Stimulated activated CD4-positive, alpha-beta T cell treated with anti-CD3 and anti-CD28 coated beads, TNF-alpha, amount 100 ng/mL, for 1 hour (primary cell): ENCODE measurements at regions not wholly inside any gene's neighbourhood (a gene's known extent, or its start where the extent isn't known, plus 50 kb on each side); places are given as distances from the start of the nearest gene placed in this dataset.
"Not testable (repeated sequence)": the region's sequence is repeated elsewhere in the genome, so short reads cannot be mapped to it uniquely, and the experiment has no call there.

Source experiments
- DNase-seq, 3 donors: peaks; one replicate each; pipeline ENCODE4 v3.0.0-alpha.2; 2020; ENCODE audit warnings: low read depth in 3 of 3, low spot score in 1 of 3

DNA sequence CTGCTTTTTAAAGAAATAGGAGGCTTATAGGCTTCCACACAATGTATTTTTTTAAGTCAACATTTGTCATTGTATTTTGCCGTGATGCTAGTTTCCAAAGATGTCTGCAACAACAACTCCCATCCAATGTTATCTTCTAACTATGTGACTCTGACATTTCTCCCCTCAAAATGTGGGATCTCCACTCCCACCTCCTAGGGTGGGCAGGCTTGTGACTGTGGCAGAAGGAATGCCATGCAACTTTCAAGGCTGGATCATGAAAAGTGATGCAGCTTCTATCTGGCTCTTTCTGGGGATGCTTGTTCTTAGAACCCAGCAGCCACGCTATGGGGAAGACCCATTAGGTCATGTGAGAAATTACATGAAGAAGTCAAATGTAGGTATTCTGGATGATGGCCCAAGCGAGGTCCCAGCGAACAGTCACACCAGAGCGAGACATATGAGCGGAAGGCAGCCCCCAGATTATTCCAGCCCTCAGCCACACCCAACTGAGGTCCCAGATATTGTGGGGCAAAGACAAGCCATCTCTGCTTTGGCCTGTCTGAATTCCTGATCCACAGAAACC is 124.3 kb downstream of the BDH1 start:
- DNase-seq: no peak

DNA sequence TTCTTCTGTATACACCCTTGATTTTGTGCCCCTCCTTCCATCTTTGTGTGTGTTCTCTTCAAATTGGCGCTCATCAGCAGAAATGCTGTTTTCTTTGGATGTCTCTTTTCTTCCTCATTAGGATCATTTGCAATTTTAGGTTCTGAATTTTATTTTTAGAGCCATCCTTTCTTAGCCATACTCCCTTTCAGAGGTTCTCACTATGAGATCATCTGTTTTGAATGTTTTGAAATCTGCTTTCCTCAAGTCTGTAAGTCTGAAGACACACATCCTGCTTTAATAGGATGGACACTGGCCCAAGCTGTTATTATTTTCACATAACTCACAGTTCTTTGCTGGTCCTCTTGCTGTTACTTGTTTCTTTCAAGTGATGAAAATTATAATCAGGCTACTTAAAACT is 124.8 kb downstream of the BDH1 start:
- DNase-seq: no peak

DNA sequence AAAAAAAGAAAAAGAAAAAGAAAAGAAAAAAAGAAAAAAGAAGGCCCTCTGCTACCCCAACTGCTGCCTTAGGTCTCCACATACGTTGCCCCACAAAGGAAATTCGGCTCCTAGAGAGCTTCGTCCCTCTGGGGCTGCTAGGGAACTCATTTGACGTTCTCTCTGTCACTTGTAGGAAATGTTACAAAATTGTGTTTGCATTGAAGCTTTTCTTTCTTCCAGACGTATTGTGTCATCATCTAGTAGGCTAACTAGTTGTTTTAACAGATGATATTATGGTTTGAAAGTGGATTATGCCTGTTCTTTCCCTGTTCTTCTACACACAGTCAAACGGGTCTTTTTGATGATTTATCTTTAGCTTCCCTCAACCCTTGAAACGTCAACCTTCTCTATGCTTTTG is 125.3 kb downstream of the BDH1 start:
- no peak for DNase-seq

DNA sequence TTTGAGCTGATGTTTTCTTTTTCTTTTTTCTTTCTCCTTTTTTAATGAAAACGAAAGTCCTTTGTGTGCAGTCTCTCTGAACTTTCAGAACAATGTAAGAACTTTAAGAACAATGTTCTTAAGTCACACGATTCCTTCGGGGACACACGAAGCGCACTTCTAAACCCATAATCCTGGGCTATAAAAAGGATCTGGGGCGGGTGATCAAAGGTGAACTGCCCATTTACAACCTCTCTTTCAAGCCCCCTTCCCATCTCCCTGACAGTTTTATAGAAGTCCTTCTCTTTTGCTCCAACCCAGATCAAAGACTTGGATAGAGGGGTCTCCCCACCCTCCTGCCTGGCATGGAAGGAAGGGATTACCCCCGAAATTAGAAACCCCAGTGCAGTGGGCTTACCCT is 126.8 kb downstream of the BDH1 start:
- DNase-seq: no peak

DNA sequence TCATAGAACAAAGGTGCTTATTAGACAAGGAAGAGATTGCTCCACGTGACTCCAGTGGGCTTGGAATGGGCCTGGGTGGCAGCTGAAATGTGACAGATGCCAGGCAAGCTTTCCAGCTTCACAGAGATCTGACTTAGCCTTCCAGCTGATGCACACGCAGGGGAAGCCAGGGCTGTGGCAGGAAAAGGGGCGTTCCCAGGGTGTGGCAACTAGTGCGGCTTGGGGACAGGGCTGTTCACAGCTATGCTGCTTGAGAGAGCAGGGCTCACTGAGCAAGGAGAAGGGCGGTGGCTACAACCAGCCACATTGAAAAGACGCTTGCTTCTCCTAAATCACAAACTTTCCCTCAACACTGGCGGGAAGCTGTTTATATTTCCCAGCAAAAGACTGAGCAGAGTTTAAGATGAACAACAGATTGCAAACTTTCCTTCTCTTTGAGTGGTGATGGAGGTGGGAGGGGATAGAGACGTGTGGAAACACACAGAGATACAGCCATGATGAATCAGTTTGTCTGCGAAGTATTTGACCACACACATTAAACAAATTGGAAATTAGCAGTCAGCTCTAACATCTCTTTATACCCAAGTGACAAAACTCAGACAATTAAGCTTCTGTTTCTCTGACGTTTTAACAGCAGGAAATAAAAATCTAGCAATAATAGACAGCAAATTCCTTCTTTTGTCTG is 127.5 kb downstream of the BDH1 start:
- peak in 1 of 3 donors; percentile 5 for DNase-seq

DNA sequence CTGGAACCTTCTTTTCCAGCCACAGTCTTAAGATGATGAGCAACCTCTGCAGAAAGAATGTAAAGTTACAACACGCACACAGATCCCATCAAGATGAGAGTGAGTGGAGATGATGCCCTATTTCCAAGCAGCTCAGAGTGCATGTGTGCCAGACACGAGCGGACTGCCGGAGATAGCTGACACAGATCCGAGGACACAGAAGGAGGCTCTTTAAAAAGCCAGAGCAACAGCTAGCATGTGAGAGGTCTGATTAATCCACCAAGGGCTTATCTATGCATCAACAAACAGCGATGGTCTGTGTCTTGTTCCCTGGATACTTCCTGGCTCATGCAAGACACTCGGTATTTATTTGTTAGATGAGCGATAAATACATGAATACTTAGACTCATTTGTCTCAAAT is 128.6 kb upstream of the DLG1 start:
- no peak for DNase-seq

DNA sequence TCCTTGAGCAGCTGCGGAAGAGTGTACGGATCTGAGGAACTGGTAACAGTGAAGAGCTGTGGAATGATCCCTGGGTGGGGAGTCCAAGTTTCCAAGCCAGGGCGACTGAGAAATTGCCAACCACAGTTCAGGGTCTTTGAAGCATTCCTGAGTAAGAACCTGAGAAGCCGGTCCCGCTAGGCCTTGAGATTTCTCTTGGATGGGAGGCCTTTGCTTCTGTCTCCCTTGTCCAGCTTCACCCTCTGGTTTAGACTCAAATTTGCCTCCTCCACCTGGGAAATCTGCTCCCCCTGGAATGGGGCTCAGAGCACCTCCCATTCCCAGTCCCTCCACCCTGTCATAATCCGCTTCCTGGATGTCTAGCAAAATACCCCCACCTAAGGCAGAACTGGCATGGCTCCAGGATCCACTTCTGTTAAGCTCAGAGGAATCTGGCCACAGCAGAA is 127.7 kb upstream of the DLG1 start:
- DNase-seq: no peak

DNA sequence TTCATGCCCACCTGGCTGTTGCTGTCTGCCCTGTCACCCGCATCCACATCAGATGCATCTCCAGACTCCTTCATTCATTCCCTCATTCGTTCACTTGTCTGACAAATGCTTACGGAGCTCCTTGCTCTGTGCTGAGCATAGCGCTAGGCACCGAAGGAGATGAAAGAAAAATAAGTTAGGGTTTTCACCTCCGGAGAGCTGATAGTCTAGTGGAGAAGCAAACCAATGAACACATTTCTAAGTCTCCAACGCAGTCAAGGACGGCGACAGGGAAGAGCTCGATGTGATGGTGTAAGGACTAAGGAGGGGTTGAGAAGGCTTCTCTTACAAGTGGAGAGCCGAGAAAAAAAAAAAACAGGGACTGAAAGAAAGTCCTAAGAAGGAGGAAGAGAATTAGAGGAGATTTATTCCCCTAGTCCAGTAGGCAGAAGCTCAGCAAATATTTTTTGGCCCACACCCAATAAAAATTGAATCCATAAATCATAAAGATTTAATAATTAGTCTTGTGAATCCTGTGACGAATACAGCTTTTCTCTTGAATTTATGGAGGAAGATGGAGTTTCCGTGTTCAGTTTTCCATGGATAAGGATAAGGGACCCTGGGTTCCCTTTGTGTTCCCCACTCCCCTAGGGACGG is 127.2 kb upstream of the DLG1 start:
- no peak for DNase-seq

DNA sequence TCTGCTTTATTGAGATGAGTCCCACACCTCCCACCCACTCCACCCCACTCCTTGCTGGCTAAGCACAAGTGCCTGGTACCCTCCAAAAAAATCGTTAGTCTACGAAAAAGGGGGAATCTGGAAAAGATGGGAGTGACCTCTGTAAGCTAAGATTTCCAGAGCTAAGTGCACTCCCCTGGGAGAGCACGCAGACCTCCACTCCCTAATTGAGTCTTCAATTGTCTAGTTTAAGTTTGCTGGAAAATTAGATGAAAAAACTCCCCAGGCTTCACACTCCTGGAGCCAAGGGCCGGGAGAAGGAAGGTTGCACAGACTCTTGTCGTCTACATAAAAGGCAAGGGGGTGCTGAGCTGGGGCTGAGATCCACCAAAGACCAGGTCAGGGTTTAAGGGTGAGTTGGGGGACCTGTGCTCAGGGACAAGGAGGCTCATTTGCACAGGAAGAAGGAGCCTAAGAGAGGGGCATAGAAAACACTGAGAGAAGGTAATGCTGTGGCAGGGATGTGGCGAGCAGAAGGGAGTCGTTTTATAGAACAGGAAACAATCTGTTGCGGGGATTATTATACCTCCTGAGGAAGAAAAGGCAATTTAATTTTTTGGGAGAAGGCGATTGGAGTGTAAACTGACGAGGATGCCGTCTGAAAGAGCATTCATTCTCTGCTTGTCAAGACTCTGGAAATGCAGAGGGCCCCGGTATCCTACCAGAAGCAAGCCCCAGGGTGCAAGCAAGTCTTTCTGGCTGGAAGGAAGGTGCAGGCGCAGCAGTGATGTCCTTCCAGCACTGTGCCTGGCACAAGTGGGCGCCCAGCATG is 126.5 kb upstream of the DLG1 start:
- DNase-seq: no peak

DNA sequence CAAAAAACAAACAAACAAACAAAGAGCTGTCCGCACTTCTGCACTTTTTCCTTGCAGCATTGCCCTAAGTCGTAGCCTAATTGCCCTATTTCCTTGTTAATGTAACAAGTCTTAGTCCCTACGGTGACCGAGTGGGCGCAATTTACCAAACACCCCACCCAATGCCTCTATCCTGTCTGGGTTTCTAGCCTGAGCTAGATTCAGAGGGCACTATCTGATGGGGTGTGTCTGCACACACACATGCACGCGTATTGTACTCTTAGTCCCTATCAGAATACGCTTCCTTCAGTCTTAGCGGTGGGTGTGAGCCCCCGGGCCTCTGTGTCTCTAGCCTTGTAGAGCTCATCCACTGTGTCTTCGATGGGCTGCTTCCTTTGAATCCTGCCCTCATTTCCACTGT is 125.9 kb upstream of the DLG1 start:
- no peak for DNase-seq

DNA sequence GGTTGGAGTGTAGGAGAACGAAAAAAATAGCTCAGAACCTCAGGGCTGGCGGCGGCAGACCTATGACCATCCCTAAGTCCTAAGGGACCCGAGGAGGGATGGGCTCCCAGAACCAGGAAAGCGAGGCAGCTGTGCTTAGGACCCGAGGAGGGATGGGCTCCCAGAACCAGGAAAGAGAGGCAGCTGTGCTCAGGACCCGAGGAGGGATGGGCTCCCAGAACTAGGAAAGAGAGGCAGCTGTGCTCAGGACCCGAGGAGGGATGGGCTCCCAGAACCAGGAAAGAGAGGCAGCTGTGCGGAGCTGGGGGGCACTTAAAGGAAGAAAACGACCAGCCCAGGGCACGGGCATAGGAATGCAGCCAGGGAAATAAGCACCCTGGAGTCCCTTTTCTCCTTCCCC is 125.0 kb upstream of the DLG1 start:
- DNase-seq: no peak

DNA sequence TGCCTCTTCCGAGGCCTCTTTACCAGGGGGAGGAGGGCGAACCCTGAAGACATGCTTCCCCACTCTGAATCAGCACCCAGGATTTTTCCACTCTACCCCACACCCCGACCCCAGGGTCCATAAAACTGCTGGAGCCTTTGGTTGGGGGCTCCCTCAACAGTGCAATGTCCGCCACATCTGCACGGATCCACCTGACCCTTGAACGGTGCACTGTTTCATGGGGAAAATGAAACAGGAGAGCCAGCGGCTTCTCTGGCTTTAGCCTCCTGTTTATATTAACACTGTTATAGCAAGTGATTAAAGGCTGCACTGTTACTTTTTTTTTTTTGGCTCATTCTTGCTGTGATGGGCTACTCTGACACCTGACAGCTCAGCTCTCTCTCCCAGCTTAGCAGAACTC is 124.1 kb upstream of the DLG1 start:
- DNase-seq: no peak

DNA sequence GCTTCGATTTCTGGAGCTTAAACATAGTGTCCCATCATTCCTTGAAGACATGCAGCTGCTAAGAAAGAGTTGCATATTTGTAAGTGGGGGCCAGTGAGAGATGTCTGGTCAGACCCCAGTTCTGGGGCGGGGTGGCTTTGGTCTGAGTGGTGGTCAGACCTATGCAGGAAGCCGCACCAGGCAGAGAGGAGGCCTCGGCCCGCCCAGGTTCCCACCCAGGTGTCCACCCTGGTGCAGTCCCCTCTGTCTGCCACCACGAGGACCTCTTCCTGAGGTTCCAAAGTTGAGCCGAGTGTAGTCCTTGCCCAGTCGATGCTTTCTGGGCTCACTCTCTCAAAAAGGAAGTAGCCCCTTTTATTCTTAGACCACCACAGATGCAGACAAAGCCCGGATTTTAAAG is 122.6 kb upstream of the DLG1 start:
- no peak for DNase-seq

DNA sequence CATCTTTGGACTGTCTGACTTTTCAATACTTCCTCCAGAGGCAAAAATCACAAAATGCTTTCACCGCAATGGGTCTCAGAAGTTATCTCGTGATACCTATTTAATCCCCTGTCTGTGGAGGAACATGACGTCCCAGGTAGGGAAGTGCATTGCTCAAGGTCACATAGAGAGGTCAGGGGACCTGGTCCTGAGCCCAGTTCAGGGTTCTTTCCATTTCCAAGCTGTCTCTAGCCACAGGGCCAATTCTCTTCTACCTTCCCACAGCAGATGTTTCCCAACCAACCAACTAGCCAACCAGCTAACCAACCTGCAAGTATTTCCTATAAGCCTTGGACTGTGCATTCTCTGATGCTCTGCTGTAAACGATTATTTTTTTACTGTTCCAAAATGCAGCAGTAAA is 122.2 kb upstream of the DLG1 start:
- no peak for DNase-seq

DNA sequence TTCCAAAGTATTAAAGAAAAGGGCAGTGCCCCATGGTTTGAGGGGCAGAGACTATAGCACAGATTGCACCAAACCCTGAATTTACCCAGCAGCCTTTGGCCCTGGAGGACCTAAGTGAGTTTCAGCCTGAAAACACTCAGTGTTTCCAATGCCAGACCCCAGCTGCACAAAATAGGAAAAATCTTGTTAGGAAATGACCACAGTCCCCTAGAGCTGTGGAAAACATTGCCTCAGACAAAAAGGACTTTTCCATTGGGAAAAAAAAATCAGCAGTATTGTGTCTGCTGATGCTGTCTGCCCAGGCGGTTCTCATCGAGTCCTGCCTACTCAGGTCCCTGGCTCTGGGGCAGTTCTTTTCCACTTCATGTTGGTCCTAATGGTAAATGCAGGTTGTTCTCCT is 121.7 kb upstream of the DLG1 start:
- DNase-seq: no peak

DNA sequence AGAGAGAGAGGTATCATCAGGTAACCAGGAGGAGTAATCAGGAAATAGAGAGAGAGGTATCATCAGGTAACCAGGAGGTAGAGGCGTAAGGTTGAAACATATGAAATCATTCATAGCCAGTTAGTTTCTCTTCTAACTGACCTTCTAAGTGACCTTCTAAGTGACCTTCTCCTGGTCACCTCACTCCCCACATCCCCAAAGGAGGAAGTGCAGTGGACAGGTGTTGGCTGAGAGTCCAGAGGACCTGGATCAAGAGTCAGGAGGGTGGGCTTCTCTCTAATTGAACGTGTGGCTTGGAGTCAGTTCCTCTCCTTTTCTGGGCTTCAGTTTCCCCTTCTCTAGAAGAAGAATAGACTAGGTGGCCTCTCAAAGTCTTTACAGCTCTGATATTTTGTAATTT is 121.3 kb upstream of the DLG1 start:
- DNase-seq: no peak

DNA sequence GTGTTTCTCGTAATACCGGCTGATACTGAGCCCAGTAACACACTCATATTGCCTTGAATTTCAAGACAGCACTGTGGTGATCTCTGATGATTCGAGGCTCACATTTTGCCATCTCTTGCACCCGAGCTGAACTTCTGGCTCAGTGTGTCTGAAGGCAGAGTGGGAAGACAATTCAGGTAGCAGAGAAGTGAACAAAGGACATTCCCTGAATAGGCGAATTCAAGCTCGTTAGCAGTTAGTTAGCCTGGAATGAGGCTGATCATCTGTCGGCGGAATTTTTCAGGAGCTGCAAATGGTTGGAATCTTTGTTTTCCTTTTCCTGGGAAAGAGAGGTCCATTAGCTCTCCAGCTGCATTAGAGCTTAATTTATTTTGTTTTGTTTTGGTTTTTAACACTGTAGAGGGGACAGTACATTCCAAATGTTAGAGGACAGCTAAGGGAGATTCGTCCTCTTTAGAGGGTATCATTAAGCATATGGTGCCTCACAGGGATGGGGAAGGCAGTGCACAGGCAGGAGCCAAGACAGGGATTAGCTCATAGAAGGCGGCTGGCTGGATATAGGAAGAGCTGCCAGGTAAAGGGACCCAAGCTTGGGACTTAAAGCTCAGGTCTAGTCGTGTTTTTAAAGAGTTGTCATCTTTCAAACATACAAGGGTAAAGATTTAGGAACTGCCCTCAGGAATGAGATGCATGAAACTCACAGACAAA is 119.7 kb upstream of the DLG1 start:
- no peak for DNase-seq

DNA sequence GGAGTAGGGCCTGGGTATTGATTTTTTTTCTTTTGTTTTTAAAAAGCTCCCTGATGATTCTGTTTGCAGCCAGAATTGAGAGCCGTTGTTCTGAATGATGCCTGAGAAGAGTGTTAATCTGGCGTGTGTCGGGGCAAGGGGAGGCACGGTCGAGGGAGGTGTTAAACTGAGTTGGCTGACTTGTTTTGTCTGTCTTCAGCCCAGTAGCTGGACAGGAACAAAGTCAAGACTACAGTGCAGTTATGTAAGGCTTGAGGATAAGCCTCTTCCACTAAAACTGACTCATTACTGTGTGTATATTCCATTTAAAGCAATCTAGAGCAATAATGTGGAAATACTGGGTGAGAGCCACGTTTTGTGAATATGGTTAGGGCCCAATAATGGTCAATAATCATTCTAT is 119.0 kb upstream of the DLG1 start:
- no peak for DNase-seq

DNA sequence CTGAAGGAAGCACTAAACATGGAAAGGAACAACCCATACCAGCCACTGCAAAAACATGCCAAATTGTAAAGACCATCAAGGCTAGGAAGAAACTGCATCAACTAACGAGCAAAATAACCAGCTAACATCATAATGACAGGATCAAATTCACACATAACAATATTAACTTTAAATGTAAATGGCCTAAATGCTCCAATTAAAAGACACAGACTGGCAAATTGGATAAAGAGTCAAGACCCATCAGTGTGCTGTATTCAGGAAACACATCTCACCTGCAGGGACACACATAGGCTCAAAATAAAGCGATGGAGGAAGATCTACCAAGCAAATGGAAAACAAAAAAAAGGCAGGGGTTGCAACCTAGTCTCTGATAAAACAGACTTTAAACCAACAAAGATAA is 113.5 kb upstream of the DLG1 start:
- DNase-seq: not testable (repeated sequence)

DNA sequence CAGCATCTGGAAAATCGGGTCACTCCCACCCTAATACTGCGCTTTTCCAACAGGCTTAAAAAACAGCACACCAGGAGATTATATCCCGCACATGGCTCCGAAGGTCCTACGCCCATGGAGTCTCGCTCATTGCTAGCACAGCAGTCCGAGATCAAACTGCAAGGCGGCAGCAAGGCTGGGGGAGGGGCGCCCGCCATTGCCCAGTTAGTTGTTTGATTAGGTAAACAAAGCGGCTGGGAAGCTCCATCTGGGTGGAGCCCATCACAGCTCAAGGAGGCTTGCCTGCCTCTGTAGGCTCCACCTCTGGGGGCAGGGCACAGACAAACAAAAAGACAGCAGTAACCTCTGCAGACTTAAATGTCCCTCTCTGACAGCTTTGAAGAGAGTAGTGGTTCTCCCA is 111.8 kb upstream of the DLG1 start:
- not testable (repeated sequence) for DNase-seq

DNA sequence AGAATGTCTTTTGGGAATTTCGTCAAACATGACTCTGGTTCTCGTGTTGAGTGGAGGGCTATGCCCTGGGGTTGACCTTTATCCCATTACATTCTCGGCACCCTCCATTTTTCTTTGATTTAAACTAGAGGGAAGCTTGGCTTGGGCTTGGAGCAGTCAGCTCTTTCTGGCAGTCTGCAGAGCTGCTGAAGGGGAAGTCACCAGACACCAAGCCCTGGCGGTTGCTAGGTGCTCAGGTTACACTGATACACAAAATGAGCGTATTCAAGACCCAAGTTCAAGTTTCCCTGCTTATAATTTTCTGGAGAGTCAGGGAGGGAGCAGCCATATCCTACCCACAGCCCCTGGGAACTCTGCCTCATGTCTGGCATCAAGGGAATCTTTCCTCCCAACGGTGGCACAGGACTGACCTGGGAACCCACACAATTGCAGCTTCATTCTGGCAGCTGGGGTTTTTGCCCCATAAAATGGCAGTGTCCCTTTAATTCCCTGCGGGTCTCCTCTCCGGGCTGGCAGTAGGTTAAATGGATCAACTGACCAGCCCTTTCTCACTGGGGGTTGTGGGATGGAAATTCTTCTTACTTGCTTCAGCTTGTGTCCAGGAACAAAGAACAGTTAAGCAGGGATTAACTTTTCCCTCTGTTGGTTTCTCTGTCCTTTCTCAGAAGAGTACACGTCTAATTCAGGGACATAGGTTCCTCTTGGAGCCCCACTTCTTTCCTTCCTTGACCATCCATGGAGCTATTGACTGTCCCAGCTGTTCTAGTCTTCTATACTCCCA is 110.0 kb upstream of the DLG1 start:
- no peak for DNase-seq
